ENCODE measurements at regions not wholly inside any gene's neighbourhood (a gene's known extent, or its start where the extent isn't known, plus 50 kb on each side); places are given as distances from the start of the nearest gene placed in this dataset.
A peak's percentile ranks its signal among the peaks of the same experiment; 100 is the strongest.

GRCh38 chr2:217466805-217467204 lies 536.0 kb downstream of the TNS1 start:
- ATAC-seq (no peak), DNase-seq (no peak)
- intact Hi-C loops (cut with DNase I) = no loop called here
- H3K4me3 ChIP-seq = no peak overlapping the region
- no peaks in the 10 kb centered on the region for H3K27me3 ChIP-seq (ENCODE audit: insufficient read depth in 3 of 3, low read length in 2 of 3)
- H3K9me3 ChIP-seq = no peaks in the 10 kb centered on the region
- H3K36me3 ChIP-seq (ENCODE audit: insufficient read depth in 1 of 2, low read depth in 1 of 2) = no peaks in the 10 kb centered on the region
- TF ChIP-seq CTCF (IDR thresholded peaks at IDR 0.05) = no peak
- no peak overlapping the region for H3K27ac ChIP-seq
- H3K4me1 ChIP-seq = peaks cover 6% of the 10 kb centered on the region
- 70 to 75% (median 73%) methylated on average over 5 of the region's 5 CpGs for WGBS, 3 donors

- no peak for TF ChIP-seq CTCF (IDR thresholded peaks at IDR 0.05)
- WGBS, 3 donors = 40 to 50% (median 44%) methylated on average over 4 of the region's 4 CpGs
- intact Hi-C loops (cut with DNase I) = no loop called here
- Histone ChIP-seq H3K9me3 (no peaks in the 10 kb centered on the region), H3K4me1 (peaks cover 6% of the 10 kb centered on the region), H3K36me3 (ENCODE audit: insufficient read depth in 1 of 2, low read depth in 1 of 2) (no peaks in the 10 kb centered on the region), H3K27ac (no peak overlapping the region), H3K27me3 (ENCODE audit: insufficient read depth in 3 of 3, low read length in 2 of 3) (no peaks in the 10 kb centered on the region), H3K4me3 (no peak overlapping the region)
- ATAC-seq (peak; percentile 66 to 94 (median 82)), DNase-seq (no peak)
Observed at GRCh38 chr2:217466104-217466503, 536.7 kb downstream of the TNS1 start.

- 74 to 86% (median 85%) methylated on average over 2 of the region's 2 CpGs for WGBS, 3 donors
Observed at GRCh38 chr2:217465100-217465499, 537.7 kb downstream of the TNS1 start.

GRCh38 chr2:217463402-217464075 lies 539.3 kb downstream of the TNS1 start:
- no peaks in the 10 kb centered on the region for H3K9me3 ChIP-seq
- H3K4me3 ChIP-seq = no peak overlapping the region
- H3K4me1 ChIP-seq = peaks cover 6% of the 10 kb centered on the region
- 92 to 95% (median 93%) methylated on average over 2 of the region's 2 CpGs for WGBS, 3 donors
- ATAC-seq (no peak), DNase-seq (no peak)
- no peaks in the 10 kb centered on the region for H3K36me3 ChIP-seq (ENCODE audit: insufficient read depth in 1 of 2, low read depth in 1 of 2)
- H3K27me3 ChIP-seq (ENCODE audit: insufficient read depth in 3 of 3, low read length in 2 of 3) = no peaks in the 10 kb centered on the region
- intact Hi-C loops (cut with DNase I) = no loop called here
- TF ChIP-seq CTCF (IDR thresholded peaks at IDR 0.05) = no peak
- H3K27ac ChIP-seq = no peak overlapping the region

More at GRCh38 chr2:217465100-217465499, 537.7 kb downstream of the TNS1 start:
- TF ChIP-seq CTCF (IDR thresholded peaks at IDR 0.05) = no peak
- Histone ChIP-seq H3K9me3 (no peaks in the 10 kb centered on the region), H3K4me3 (no peak overlapping the region), H3K36me3 (ENCODE audit: insufficient read depth in 1 of 2, low read depth in 1 of 2) (no peaks in the 10 kb centered on the region), H3K27ac (no peak overlapping the region), H3K27me3 (ENCODE audit: insufficient read depth in 3 of 3, low read length in 2 of 3) (no peaks in the 10 kb centered on the region), H3K4me1 (peaks cover 6% of the 10 kb centered on the region)
- no peak for ATAC-seq
- no peak for DNase-seq
- intact Hi-C loops (cut with DNase I) = no loop called here

GRCh38 chr2:217462121-217462520 lies 540.7 kb downstream of the TNS1 start:
- Histone ChIP-seq H3K9me3 (no peaks in the 10 kb centered on the region), H3K36me3 (ENCODE audit: insufficient read depth in 1 of 2, low read depth in 1 of 2) (no peaks in the 10 kb centered on the region), H3K4me1 (peaks cover 6% of the 10 kb centered on the region), H3K4me3 (no peak overlapping the region), H3K27ac (no peak overlapping the region), H3K27me3 (ENCODE audit: insufficient read depth in 3 of 3, low read length in 2 of 3) (no peaks in the 10 kb centered on the region)
- DNase-seq (no peak), ATAC-seq (no peak)
- no peak for TF ChIP-seq CTCF (IDR thresholded peaks at IDR 0.05)
- intact Hi-C loops (cut with DNase I) = no loop called here
- WGBS, 3 donors = 60 to 67% (median 65%) methylated on average over 2 of the region's 2 CpGs

All from psoas muscle (tissue), 7 donors.